ENCODE measurements at regions not wholly inside any gene's neighbourhood (a gene's known extent, or its start where the extent isn't known, plus 50 kb on each side); places are given as distances from the start of the nearest gene placed in this dataset.

GRCh38 chr18:56065086-56065485, 477.1 kb upstream of the TCF4 start:
- TF ChIP-seq CTCF (conservative IDR thresholded peaks at IDR 0.05; ENCODE audit: low read depth, low read length): no peak
- no peak for TF ChIP-seq POLR2A (IDR thresholded peaks at IDR 0.05; ENCODE audit: low read depth, low read length)
- TF ChIP-seq CEBPB (IDR thresholded peaks at IDR 0.05; ENCODE audit: low read depth, low read length): no peak
- TF ChIP-seq RCOR1 (IDR thresholded peaks at IDR 0.05; ENCODE audit: insufficient replicate concordance, low read length): no peak
- TF ChIP-seq USF2 (IDR thresholded peaks at IDR 0.05; ENCODE audit: low read depth, low read length): no peak
- TF ChIP-seq MXI1 (IDR thresholded peaks at IDR 0.05; ENCODE audit: borderline replicate concordance, low read depth, low read length): no peak
- no peak for TF ChIP-seq RAD21 (IDR thresholded peaks at IDR 0.05; ENCODE audit: low read length)
- no peak for TF ChIP-seq MAFK (IDR thresholded peaks at IDR 0.05; ENCODE audit: low read depth, low read length)
- TF ChIP-seq ELK1 (IDR thresholded peaks at IDR 0.05; ENCODE audit: borderline replicate concordance, low read depth, low read length): no peak

Data from IMR-90 (cell line).